HFF-Myc (cell line): ENCODE measurements at regions not wholly inside any gene's neighbourhood (a gene's known extent, or its start where the extent isn't known, plus 50 kb on each side); places are given as distances from the start of the nearest gene placed in this dataset.
"Not testable (repeated sequence)": the region's sequence is repeated elsewhere in the genome, so short reads cannot be mapped to it uniquely, and the experiment has no call there.

ENCODE experiments used
- DNase-seq: peaks from one replicate; pipeline ENCODE4 v3.0.0-alpha.2; 2011; ENCODE audit warnings: low read depth; ENCODE audit errors: extremely low read depth
- H3K4me3 ChIP-seq: replicated peaks from 2 replicates; pipeline ENCODE4 v1.5.1; 2011; ENCODE audit warnings: low read depth, mild to moderate bottlenecking, control low read depth, low read length
- CTCF ChIP-seq: IDR thresholded peaks from 2 replicates; pipeline ENCODE4 v1.5.1; 2012; ENCODE audit warnings: mild to moderate bottlenecking, low read depth, low read length, control low read depth; ENCODE audit errors: missing control alignments

GRCh38 chr4:176619430-176619829, 173.3 kb downstream of the VEGFC start:
- H3K4me3 ChIP-seq = no peak overlapping the region
- no peak for TF ChIP-seq CTCF
- no peak for DNase-seq

GRCh38 chr4:176622251-176622948, 170.3 kb downstream of the VEGFC start:
- DNase-seq = no peak
- no peak for TF ChIP-seq CTCF
- H3K4me3 ChIP-seq = no peak overlapping the region

GRCh38 chr4:176624983-176625610, 167.6 kb downstream of the VEGFC start:
- not testable (repeated sequence) for DNase-seq, H3K4me3 ChIP-seq

GRCh38 chr4:176627916-176628315, 164.8 kb downstream of the VEGFC start:
- H3K4me3 ChIP-seq = no peak overlapping the region
- DNase-seq = no peak
- TF ChIP-seq CTCF = no peak

- H3K4me3 ChIP-seq = no peak overlapping the region
- TF ChIP-seq CTCF = no peak
- DNase-seq = no peak
These were observed 161.1 kb downstream of the VEGFC start for GRCh38 chr4:176631611-176632010.
